ENCODE measurements at regions not wholly inside any gene's neighbourhood (a gene's known extent, or its start where the extent isn't known, plus 50 kb on each side); places are given as distances from the start of the nearest gene placed in this dataset.

GRCh38 chr2:125227843-125228392 is 1202.8 kb downstream of the CNTNAP5 start:
- TF ChIP-seq MLX (CRISPR knock-in tag; IDR thresholded peaks at IDR 0.05) (no peak), NR2C2 (CRISPR knock-in tag; IDR thresholded peaks at IDR 0.05) (no peak), TEAD4 (CRISPR knock-in tag; IDR thresholded peaks at IDR 0.05) (no peak), ELF4 (CRISPR knock-in tag; IDR thresholded peaks at IDR 0.05; ENCODE audit: low read depth) (no peak), SP1 (CRISPR knock-in tag; conservative IDR thresholded peaks at IDR 0.05) (no peak)

Measured in WTC11 (cell line).